ENCODE measurements at regions not wholly inside any gene's neighbourhood (a gene's known extent, or its start where the extent isn't known, plus 50 kb on each side); places are given as distances from the start of the nearest gene placed in this dataset.
"Not testable (repeated sequence)": the region's sequence is repeated elsewhere in the genome, so short reads cannot be mapped to it uniquely, and the experiment has no call there.

- no peak for FAIRE-seq
Observed at GRCh38 chr10:94129393-94130130, 135.8 kb downstream of the PLCE1 start.

- no peak for FAIRE-seq
Observed at GRCh38 chr10:94131885-94132284, 138.2 kb downstream of the PLCE1 start.

GRCh38 chr10:94133239-94133638 lies 139.5 kb downstream of the PLCE1 start:
- no peak for FAIRE-seq

- no peak for FAIRE-seq
Observed at GRCh38 chr10:94137747-94138146, 144.0 kb downstream of the PLCE1 start.

- no peak for FAIRE-seq
Observed at GRCh38 chr10:94138391-94138790, 144.7 kb downstream of the PLCE1 start.

- FAIRE-seq: no peak
Observed at GRCh38 chr10:94143261-94143660, 149.5 kb downstream of the PLCE1 start.

- FAIRE-seq: no peak
Observed at GRCh38 chr10:94146313-94146712, 152.6 kb downstream of the PLCE1 start.

- no peak for FAIRE-seq
Observed at GRCh38 chr10:94146746-94147145, 153.0 kb downstream of the PLCE1 start.

GRCh38 chr10:94149702-94150101 lies 156.0 kb downstream of the PLCE1 start:
- FAIRE-seq: peak; percentile 30

- FAIRE-seq: no peak
Observed at GRCh38 chr10:94150541-94151184, 156.9 kb downstream of the PLCE1 start.

- FAIRE-seq: no peak
Observed at GRCh38 chr10:94155722-94156271, 162.1 kb downstream of the PLCE1 start.

- FAIRE-seq: no peak
Observed at GRCh38 chr10:94156453-94156852, 162.7 kb downstream of the PLCE1 start.

- FAIRE-seq: not testable (repeated sequence)
Observed at GRCh38 chr10:94165158-94165611, 171.5 kb downstream of the PLCE1 start.

GRCh38 chr10:94172332-94172731 lies 178.6 kb downstream of the PLCE1 start:
- FAIRE-seq: no peak

GRCh38 chr10:94173594-94173993 lies 179.9 kb downstream of the PLCE1 start:
- FAIRE-seq: no peak

- no peak for FAIRE-seq
Observed at GRCh38 chr10:94174838-94175237, 181.1 kb downstream of the PLCE1 start.

- FAIRE-seq: no peak
Observed at GRCh38 chr10:94178475-94179253, 184.1 kb downstream of the NOC3L start.

- FAIRE-seq: no peak
Observed at GRCh38 chr10:94180576-94180975, 182.2 kb downstream of the NOC3L start.

GRCh38 chr10:94183666-94184264 lies 179.0 kb downstream of the NOC3L start:
- no peak for FAIRE-seq

GRCh38 chr10:94186722-94187121 lies 176.0 kb downstream of the NOC3L start:
- no peak for FAIRE-seq

GRCh38 chr10:94192333-94192732 lies 170.4 kb downstream of the NOC3L start:
- FAIRE-seq: no peak

GRCh38 chr10:94192974-94193373 lies 169.8 kb downstream of the NOC3L start:
- no peak for FAIRE-seq

GRCh38 chr10:94193466-94193924 lies 169.2 kb downstream of the NOC3L start:
- FAIRE-seq: no peak

Data from islet of Langerhans (tissue), 1 donor.